LNCAP (cell line): ENCODE measurements at regions not wholly inside any gene's neighbourhood (a gene's known extent, or its start where the extent isn't known, plus 50 kb on each side); places are given as distances from the start of the nearest gene placed in this dataset.

Source experiments
- TF ChIP-seq, protein P1 (sequence below): fragments of 450-650 bp; IDR thresholded peaks from 2 replicates; pipeline ENCODE4 v1.5.1; 2017; ENCODE audit warnings: mild to moderate bottlenecking

DNA sequence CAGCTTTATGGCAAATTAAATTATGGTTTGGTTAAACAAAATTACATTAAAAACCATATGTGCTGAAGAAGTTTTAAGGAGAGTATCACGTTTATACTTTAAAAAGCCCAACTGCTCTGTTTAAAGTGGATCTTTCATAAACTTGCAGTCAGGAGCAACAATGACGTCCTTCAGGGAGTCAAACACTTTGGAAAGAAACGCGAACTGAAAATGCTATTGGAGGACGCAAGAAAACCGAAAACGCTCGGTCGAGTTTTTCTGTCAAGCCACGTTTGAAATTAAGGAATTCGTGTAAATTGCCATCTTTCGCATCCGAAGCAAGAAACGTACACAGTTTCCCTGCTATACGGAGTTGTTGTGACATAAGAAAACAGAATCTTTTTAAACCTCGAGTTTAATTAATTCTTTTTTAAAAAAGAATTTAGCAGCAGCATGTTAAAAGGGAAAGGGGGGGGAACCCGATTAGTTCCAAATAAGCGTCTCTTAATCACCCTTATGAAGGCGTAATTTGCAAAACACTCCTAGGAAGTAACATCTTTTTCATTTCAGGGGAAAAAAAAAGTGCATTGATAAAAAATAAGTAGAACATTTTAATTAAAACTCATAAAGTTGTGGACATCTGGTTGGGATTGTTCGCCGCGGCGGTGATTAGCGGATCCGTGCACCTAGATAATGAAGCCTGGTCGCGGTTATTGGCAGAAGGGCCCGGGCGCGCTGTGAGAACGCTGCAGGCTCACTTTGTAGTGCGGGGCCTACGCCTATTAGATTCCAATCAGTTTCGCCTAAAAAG is 295.4 kb downstream of the TFAP2C start:
- TF ChIP-seq, protein P1, sequence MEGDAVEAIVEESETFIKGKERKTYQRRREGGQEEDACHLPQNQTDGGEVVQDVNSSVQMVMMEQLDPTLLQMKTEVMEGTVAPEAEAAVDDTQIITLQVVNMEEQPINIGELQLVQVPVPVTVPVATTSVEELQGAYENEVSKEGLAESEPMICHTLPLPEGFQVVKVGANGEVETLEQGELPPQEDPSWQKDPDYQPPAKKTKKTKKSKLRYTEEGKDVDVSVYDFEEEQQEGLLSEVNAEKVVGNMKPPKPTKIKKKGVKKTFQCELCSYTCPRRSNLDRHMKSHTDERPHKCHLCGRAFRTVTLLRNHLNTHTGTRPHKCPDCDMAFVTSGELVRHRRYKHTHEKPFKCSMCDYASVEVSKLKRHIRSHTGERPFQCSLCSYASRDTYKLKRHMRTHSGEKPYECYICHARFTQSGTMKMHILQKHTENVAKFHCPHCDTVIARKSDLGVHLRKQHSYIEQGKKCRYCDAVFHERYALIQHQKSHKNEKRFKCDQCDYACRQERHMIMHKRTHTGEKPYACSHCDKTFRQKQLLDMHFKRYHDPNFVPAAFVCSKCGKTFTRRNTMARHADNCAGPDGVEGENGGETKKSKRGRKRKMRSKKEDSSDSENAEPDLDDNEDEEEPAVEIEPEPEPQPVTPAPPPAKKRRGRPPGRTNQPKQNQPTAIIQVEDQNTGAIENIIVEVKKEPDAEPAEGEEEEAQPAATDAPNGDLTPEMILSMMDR = no peak

DNA sequence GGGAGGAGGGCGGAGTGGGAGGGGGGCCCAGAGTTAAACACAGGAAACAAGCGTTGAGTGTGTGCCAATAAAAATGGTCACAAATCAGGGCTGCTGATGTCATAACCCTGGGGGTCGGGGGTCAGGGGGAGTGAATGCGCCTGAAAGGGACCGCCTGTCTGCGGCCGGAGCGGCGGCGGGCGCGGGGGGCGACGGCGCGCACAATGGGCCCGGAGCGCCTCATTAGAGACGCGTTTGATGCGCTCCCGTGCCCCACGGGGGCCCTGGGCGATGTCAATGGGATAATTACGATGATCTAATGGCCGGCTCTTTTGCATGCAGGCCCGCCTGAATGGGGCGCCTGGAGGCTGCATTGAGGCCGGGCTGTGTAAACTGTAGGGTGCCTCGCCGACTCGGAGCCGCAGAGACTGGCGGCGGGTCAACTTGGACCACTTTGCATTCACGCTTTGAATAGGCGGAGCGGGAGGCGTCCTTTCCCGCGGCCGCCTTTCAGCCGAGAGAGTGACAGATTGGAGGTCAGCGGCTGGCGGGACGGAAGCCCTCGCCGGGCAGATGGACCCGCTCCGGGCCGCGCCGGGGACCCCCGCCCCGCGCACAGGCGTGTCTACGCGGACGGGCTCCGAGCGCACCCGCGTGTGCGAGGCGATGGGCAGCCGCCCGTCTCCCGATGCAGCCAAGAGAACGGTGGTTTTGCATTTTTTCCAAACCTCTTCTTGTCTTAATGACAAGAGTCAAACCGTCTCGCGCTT is 296.1 kb downstream of the TFAP2C start:
- TF ChIP-seq, protein P1 = no peak

DNA sequence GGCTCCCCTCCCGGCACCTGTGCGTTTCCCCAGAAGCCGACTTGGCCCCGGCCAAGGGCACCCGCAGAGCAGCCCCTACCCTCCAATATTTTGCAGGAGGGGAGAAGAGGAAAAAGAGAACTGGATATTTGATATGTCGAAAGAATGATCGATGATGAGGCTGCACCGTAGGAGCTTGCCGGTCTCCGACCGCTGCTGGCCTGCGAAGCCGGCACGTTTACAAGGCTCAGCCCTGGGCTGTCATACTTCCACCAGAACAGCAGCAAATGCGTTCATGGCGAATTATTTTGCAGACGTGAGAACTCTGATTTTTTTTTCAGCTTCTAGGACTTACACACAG is 296.7 kb downstream of the TFAP2C start:
- TF ChIP-seq, protein P1 = no peak

DNA sequence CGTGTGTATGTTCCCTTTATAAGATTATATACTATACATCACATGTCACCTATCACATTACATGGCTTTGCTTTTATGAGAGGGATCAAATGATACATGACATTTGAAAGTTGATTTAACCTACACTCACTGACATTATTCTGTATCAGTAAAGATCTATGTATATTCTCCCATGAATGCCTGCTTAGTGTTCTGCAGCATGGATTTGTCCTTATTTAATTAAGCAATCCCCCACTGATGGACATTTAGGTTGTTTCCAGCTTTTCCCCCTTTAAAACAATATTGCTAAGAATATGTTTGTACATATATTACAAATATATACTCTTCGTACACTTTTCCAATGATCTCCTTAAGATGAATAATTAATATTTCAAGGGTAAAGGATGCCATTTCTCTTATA is 297.4 kb downstream of the TFAP2C start:
- TF ChIP-seq, protein P1 = no peak

DNA sequence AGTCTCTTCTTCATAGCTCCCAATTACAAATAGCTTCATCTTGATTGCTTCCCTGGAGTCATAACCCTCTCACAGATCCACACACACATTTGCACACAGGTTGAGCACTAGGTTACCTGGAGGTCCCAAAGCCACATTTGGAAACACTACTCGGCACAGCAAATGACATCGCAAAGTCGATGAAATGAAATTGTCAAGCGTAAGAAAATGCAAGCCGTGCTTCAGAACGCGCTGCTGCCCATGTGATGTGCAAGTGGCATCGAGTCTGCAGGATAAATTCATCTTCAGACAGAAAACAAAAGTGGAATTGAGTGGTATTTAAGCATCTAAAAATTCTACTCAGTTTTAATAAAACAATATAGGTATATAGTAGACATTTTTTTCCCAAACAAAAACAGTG is 298.0 kb downstream of the TFAP2C start:
- TF ChIP-seq, protein P1 = no peak

DNA sequence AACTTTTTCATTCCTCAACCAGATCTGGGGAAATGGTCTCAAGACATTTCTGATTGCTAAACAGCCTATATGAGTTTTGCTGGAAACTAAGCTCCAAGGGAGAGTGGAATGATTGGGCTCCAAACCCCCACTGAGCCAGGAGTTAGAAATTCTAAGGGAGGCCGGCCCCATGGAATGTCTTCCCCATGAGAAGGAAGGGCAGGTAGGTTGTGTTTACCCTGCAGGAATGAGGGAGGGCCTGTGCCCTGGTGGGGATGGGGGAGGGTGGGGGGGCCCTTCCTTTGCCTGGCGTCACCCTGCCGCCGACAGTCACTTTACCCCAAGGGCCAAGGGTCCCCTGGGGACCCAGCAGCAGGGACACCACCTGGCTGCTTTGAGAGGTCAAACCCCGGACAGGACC is 298.9 kb downstream of the TFAP2C start:
- TF ChIP-seq, protein P1 = no peak

DNA sequence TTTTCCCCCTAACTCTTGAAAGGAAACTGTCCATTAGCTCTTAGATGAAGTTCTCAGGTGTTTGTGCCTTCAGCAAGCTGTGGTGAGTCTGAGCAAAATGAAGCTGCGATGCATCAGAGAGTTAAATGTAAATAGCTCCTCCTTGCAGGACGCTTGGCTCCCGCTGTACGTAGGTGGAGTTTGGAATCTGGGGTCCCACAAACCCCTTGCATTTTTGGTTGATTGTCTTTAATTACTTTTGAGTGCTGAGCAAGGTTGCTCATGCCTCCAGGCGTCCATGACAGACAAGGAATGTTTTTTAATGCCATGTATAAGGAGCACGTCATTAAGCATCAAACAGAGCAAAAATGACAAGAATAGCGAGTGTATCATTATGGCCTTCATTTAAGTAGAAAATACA is 300.5 kb downstream of the TFAP2C start:
- TF ChIP-seq, protein P1 = no peak
